ENCODE measurements at regions not wholly inside any gene's neighbourhood (a gene's known extent, or its start where the extent isn't known, plus 50 kb on each side); places are given as distances from the start of the nearest gene placed in this dataset.

DNA sequence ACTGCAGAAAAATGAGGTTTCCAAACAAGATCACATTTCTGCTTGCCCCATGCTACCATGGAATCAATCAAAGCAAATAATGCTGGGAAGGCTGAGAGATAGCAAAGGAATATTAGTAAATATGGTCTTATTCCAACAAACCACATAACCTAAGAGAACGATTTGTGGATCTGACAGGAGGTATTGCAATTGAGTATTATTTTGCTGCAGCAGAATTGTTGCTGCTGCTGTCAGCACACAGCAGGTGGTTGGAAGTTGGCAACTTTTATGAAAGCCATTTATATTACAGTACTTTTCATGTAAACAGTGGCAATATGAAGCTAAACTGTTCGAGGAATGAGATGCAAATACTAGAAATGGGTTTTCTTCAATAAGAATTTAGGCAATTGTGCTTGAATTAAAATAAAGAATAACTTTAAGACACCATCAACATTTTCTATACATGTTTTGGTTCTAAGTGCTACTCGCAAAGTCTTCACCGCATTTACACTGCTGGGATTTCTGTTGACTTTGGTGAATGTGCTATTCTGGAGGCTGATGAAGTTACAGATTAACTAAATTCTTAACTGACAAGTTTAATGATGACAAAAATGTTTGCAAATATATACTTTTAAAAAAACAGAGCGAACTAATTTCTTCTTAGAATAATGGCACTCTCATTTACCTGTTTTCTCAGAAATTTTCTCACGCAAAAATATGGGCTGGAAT, 1285.7 kb downstream of the CNTNAP5 start:
- no peak for DNase-seq (ENCODE audit: low read depth, low spot score)
- no peak for TF ChIP-seq CTCF (conservative IDR thresholded peaks at IDR 0.05)
- no peaks in the 10 kb centered on the region for H3K36me3 Mint-ChIP-seq (ENCODE audit: low read depth)
- no peaks in the 10 kb centered on the region for H3K27me3 Mint-ChIP-seq (ENCODE audit: low read depth)
- no peak overlapping the region for H3K27ac Mint-ChIP-seq (ENCODE audit: unreplicated experiment)
- H3K4me3 Mint-ChIP-seq, result no peak overlapping the region
- no peaks in the 10 kb centered on the region for H3K4me1 Mint-ChIP-seq
- H3K9me3 Mint-ChIP-seq, result no peaks in the 10 kb centered on the region

DNA sequence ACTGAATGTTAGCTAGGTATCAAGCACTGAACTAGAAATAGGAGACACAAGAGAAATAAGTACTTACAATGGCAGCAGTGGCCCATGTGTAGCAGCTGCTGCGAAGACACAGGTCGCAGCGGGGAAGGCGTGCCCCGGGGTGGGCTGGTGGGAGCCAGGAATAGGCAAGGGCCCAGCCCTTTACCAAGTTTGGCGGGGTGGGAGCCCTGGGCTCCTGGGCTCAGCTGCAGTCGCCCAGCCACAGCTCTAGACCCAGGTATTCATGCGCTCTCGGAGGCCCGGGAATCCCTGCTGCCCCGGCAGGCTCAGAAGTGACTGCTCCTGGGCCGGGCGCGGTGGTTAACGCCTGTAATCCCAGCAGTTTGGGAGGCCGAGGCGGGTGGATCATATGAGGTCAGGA, 1287.3 kb downstream of the CNTNAP5 start:
- Mint-ChIP-seq H3K27ac (ENCODE audit: unreplicated experiment) (no peak overlapping the region), H3K36me3 (ENCODE audit: low read depth) (no peaks in the 10 kb centered on the region), H3K4me3 (no peak overlapping the region), H3K9me3 (no peaks in the 10 kb centered on the region), H3K27me3 (ENCODE audit: low read depth) (no peaks in the 10 kb centered on the region), H3K4me1 (no peaks in the 10 kb centered on the region)
- no peak for TF ChIP-seq CTCF (conservative IDR thresholded peaks at IDR 0.05)
- no peak for DNase-seq (ENCODE audit: low read depth, low spot score)

- TF ChIP-seq CTCF (conservative IDR thresholded peaks at IDR 0.05), result no peak
- Mint-ChIP-seq H3K27me3 (ENCODE audit: low read depth) (no peaks in the 10 kb centered on the region), H3K4me3 (no peak overlapping the region), H3K4me1 (no peaks in the 10 kb centered on the region), H3K9me3 (no peaks in the 10 kb centered on the region), H3K36me3 (ENCODE audit: low read depth) (no peaks in the 10 kb centered on the region), H3K27ac (ENCODE audit: unreplicated experiment) (no peak overlapping the region)
- no peak for DNase-seq (ENCODE audit: low read depth, low spot score)
These were observed 1288.7 kb downstream of the CNTNAP5 start for GRCh38 chr2:125313806-125314205.

DNA sequence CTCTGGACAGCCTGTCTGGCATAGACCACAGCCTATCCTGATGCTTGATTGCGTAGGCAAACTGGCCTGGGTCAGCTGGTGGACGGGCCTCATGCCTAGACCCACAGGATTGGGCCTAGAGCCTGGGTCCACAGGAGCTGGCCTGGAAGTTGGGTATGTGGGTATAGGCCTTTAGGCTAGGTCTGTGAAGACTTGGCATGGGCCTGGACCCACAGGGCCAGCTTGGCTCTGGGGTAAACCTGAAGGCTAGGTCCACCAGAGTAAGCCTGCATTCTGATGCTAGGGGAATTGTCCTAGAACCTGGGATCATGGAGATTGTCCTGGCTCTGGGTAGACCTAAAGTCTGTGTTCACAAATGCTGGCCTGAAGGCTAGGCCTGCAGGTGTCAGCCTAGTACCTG, 1293.7 kb downstream of the CNTNAP5 start:
- no peak for TF ChIP-seq CTCF (conservative IDR thresholded peaks at IDR 0.05)
- Mint-ChIP-seq H3K27me3 (ENCODE audit: low read depth) (no peaks in the 10 kb centered on the region), H3K4me1 (no peaks in the 10 kb centered on the region), H3K4me3 (no peak overlapping the region), H3K9me3 (no peaks in the 10 kb centered on the region), H3K36me3 (ENCODE audit: low read depth) (no peaks in the 10 kb centered on the region), H3K27ac (ENCODE audit: unreplicated experiment) (no peak overlapping the region)
- DNase-seq (ENCODE audit: low read depth, low spot score), result no peak

DNA sequence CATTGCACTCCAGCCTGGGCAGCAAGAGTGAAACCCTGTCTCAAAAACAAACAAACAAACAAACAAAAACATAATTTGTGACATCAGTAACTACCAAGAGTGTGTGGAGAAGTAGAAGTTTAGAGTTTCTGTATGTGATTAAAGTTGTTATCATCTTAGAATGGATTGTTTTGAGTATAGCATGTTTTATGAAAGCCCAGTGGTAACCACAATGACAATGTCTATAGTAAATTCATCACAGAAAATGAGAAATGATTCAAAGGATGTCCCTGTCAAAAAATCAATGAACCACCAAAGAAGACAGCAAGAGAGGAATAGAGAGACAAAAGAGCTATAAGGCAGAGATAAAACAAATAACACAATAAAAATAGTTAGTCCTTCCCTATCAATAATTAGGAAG, 1299.2 kb downstream of the CNTNAP5 start:
- Mint-ChIP-seq H3K9me3 (no peaks in the 10 kb centered on the region), H3K36me3 (ENCODE audit: low read depth) (no peaks in the 10 kb centered on the region), H3K27me3 (ENCODE audit: low read depth) (no peaks in the 10 kb centered on the region), H3K4me1 (no peaks in the 10 kb centered on the region), H3K4me3 (no peak overlapping the region), H3K27ac (ENCODE audit: unreplicated experiment) (no peak overlapping the region)
- TF ChIP-seq CTCF (conservative IDR thresholded peaks at IDR 0.05), result no peak
- DNase-seq (ENCODE audit: low read depth, low spot score), result no peak

All from neural crest cell (in vitro differentiated cells).